ENCODE measurements at regions not wholly inside any gene's neighbourhood (a gene's known extent, or its start where the extent isn't known, plus 50 kb on each side); places are given as distances from the start of the nearest gene placed in this dataset.

- ATAC-seq (no peak), DNase-seq (ENCODE audit: low read depth, low spot score) (no peak)
- H3K36me3 ChIP-seq (ENCODE audit: control insufficient read depth, insufficient read depth, low read length): no peaks in the 10 kb centered on the region
- no peak for TF ChIP-seq REST (IDR thresholded peaks at IDR 0.05; ENCODE audit: insufficient read depth in 1 of 2, low read depth in 2 of 2, low read length in 1 of 2)
- no peak for TF ChIP-seq TCF7L2 (IDR thresholded peaks at IDR 0.05; ENCODE audit: low read depth, low read length)
- TF ChIP-seq POLR2AphosphoS5 (IDR thresholded peaks at IDR 0.05; ENCODE audit: low read depth, low read length): no peak
- no peak for TF ChIP-seq CTCF (IDR thresholded peaks at IDR 0.05)
- no peak for TF ChIP-seq SIN3A (IDR thresholded peaks at IDR 0.05; ENCODE audit: borderline replicate concordance, insufficient read depth, low read depth, low read length)
- intact Hi-C loops (cut with micrococcal nuclease; ENCODE audit: unreplicated experiment): no loop called here
- H3K4me3 ChIP-seq (ENCODE audit: low read depth in 2 of 2, low read length in 2 of 2): no peak overlapping the region
- POLR2A ChIA-PET: interaction anchor here (0.6 kb wide), 1 partner anchor 77 kb away, joined by 3 read pairs; no protein-coding TSS in a partner anchor
- H3K9me3 ChIP-seq (ENCODE audit: control insufficient read depth, insufficient read depth, low read depth, low read length): no peaks in the 10 kb centered on the region
- H3K27me3 ChIP-seq (ENCODE audit: control insufficient read depth, insufficient read depth, low read length): no peaks in the 10 kb centered on the region
- CTCF ChIA-PET: no interaction called here
- no TSS peak for BruUV-seq (replicated peaks)
- H3K4me1 ChIP-seq (ENCODE audit: control insufficient read depth, insufficient read depth, low read length): no peaks in the 10 kb centered on the region
- H3K27ac ChIP-seq (ENCODE audit: low read length): peak overlapping the region; percentile 58
- in situ Hi-C loops (cut with HindIII; ENCODE audit: low pct_unique_long_range_greater_than_20kb, low sequenced_read_pairs): no loop called here
Observed at GRCh38 chr3:27559381-27559780, 75.2 kb upstream of the SLC4A7 start.

- no TSS peak for BruUV-seq (replicated peaks)
- TF ChIP-seq SIN3A (IDR thresholded peaks at IDR 0.05; ENCODE audit: borderline replicate concordance, insufficient read depth, low read depth, low read length): no peak
- no peak for TF ChIP-seq REST (IDR thresholded peaks at IDR 0.05; ENCODE audit: insufficient read depth in 1 of 2, low read depth in 2 of 2, low read length in 1 of 2)
- TF ChIP-seq TCF7L2 (IDR thresholded peaks at IDR 0.05; ENCODE audit: low read depth, low read length): no peak
- no peak for TF ChIP-seq CTCF (IDR thresholded peaks at IDR 0.05)
- no peak for TF ChIP-seq POLR2AphosphoS5 (IDR thresholded peaks at IDR 0.05; ENCODE audit: low read depth, low read length)
- Histone ChIP-seq H3K27me3 (ENCODE audit: control insufficient read depth, insufficient read depth, low read length) (no peaks in the 10 kb centered on the region), H3K27ac (ENCODE audit: low read length) (peak overlapping the region; percentile 57; the same call in 1 of the 2 replicates), H3K36me3 (ENCODE audit: control insufficient read depth, insufficient read depth, low read length) (no peaks in the 10 kb centered on the region), H3K9me3 (ENCODE audit: control insufficient read depth, insufficient read depth, low read depth, low read length) (no peaks in the 10 kb centered on the region), H3K4me3 (ENCODE audit: low read depth in 2 of 2, low read length in 2 of 2) (no peak overlapping the region), H3K4me1 (ENCODE audit: control insufficient read depth, insufficient read depth, low read length) (no peaks in the 10 kb centered on the region)
- in situ Hi-C loops (cut with HindIII; ENCODE audit: low pct_unique_long_range_greater_than_20kb, low sequenced_read_pairs): no loop called here
- CTCF ChIA-PET: interaction anchor here (0.6 kb wide), 1 partner anchor 31 kb away, joined by 3 read pairs; no protein-coding TSS in a partner anchor
- intact Hi-C loops (cut with micrococcal nuclease; ENCODE audit: unreplicated experiment): no loop called here
- POLR2A ChIA-PET: no interaction called here
- DNase-seq (ENCODE audit: low read depth, low spot score) (no peak), ATAC-seq (no peak)
Observed at GRCh38 chr3:27557411-27557810, 73.2 kb upstream of the SLC4A7 start.

All from Panc1 (cell line).